Tibial nerve (tissue), 4 donors: ENCODE measurements at regions not wholly inside any gene's neighbourhood (a gene's known extent, or its start where the extent isn't known, plus 50 kb on each side); places are given as distances from the start of the nearest gene placed in this dataset.

Source experiments
- EP300 ChIP-seq, 2 donors: sonication (generic); formaldehyde crosslinking; IDR thresholded peaks; one replicate each; pipeline ENCODE4 v1.6.1; 2017; ENCODE audit warnings: antibody characterized with exemption in 2 of 2, mild to moderate bottlenecking in 1 of 2
- POLR2A ChIP-seq, 2 donors: fragments of 450-650 bp; IDR thresholded peaks; one replicate each; pipeline ENCODE4 v1.6.1; 2017; ENCODE audit warnings: antibody characterized with exemption in 2 of 2, mild to moderate bottlenecking in 2 of 2, moderate library complexity in 2 of 2
- TF ChIP-seq, protein P1 (sequence below), 5 experiments: fragments of 200-600 bp in 3 of 5; fragments of 450-650 bp in 2 of 5; sonication (generic) in 3 of 5; IDR thresholded peaks; one replicate each; pipeline ENCODE4 v1.5.1; 2016 to 2019; ENCODE audit warnings: antibody characterized with exemption in 5 of 5, mild to moderate bottlenecking in 3 of 5, moderate library complexity in 2 of 5

DNA sequence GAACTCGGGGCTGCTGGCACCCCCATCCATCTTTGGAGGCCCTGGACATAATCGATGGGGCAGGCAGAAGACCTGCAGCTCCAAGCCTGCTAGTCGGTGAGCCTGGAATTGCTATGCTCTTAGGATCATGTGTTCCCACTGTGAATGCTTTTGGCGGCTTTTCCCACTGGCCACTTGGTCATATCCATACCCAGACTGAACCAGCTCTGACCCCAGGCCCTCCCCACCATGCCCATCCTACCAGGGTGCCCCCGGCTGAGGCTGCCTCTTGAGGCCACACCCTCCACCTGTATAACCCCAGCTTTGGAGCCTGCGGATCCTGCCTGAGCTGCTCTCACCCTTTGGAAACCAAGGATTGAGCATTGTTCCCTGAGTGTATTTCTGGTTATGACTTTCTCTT is 113.5 kb downstream of the TENT4A start:
- TF ChIP-seq, protein P1, sequence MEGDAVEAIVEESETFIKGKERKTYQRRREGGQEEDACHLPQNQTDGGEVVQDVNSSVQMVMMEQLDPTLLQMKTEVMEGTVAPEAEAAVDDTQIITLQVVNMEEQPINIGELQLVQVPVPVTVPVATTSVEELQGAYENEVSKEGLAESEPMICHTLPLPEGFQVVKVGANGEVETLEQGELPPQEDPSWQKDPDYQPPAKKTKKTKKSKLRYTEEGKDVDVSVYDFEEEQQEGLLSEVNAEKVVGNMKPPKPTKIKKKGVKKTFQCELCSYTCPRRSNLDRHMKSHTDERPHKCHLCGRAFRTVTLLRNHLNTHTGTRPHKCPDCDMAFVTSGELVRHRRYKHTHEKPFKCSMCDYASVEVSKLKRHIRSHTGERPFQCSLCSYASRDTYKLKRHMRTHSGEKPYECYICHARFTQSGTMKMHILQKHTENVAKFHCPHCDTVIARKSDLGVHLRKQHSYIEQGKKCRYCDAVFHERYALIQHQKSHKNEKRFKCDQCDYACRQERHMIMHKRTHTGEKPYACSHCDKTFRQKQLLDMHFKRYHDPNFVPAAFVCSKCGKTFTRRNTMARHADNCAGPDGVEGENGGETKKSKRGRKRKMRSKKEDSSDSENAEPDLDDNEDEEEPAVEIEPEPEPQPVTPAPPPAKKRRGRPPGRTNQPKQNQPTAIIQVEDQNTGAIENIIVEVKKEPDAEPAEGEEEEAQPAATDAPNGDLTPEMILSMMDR (IDR thresholded peaks at IDR 0.05): no peak
- TF ChIP-seq POLR2A (IDR thresholded peaks at IDR 0.05): no peak
- no peak for TF ChIP-seq EP300 (IDR thresholded peaks at IDR 0.05)
